ENCODE measurements at regions not wholly inside any gene's neighbourhood (a gene's known extent, or its start where the extent isn't known, plus 50 kb on each side); places are given as distances from the start of the nearest gene placed in this dataset.

GRCh38 chrX:110408949-110409588 is 50.4 kb downstream of the RTL9 start:
- Histone ChIP-seq H3K27ac (ENCODE audit: insufficient read depth, low read length) (no peak overlapping the region), H3K79me2 (ENCODE audit: control insufficient read depth, insufficient read depth, low read length) (no peaks in the 10 kb centered on the region), H3K9ac (ENCODE audit: insufficient read depth, low read length) (no peak overlapping the region), H3K36me3 (ENCODE audit: control insufficient read depth, insufficient read depth, low read length) (no peaks in the 10 kb centered on the region), H3K4me3 (replicated peaks in 1 of 4; ENCODE audit: control extremely low read depth in 1 of 4, insufficient read depth in 1 of 4, low read depth in 3 of 4, low read length in 4 of 4) (no peak overlapping the region), H3K4me1 (ENCODE audit: control insufficient read depth, extremely low read depth, insufficient read depth, low read length) (peaks cover 3% of the 10 kb centered on the region), H3K27me3 (ENCODE audit: control insufficient read depth, insufficient read depth, low read length) (no peaks in the 10 kb centered on the region), H4K20me1 (ENCODE audit: control insufficient read depth, extremely low read depth, insufficient read depth, low read length) (no peaks in the 10 kb centered on the region), H3K4me2 (ENCODE audit: extremely low read depth, insufficient read depth, low read length) (no peak overlapping the region), H3K9me3 (ENCODE audit: control insufficient read depth, insufficient read depth, low read depth, low read length) (no peaks in the 10 kb centered on the region), H2AFZ (ENCODE audit: low read length) (no peak overlapping the region)
- no peak for TF ChIP-seq CTCF (conservative IDR thresholded peaks at IDR 0.05 in 1 of 2, IDR thresholded peaks at IDR 0.05 in 1 of 2; ENCODE audit: low read depth in 1 of 2, low read length in 2 of 2)
- TF ChIP-seq EZH2 (IDR thresholded peaks at IDR 0.05; ENCODE audit: low read length, missing control alignments) = no peak
- peak in 1 of 2 donors; percentile 45 for DNase-seq (ENCODE audit: low read depth in 2 of 2)

GRCh38 chrX:110409925-110410324 is 51.3 kb downstream of the RTL9 start:
- peak; percentile 48 to 64 for DNase-seq (ENCODE audit: low read depth in 2 of 2)

GRCh38 chrX:110410603-110411002 is 52.0 kb downstream of the RTL9 start:
- H3K36me3 ChIP-seq (ENCODE audit: control insufficient read depth, insufficient read depth, low read length) = no peaks in the 10 kb centered on the region
- H3K4me2 ChIP-seq (ENCODE audit: extremely low read depth, insufficient read depth, low read length) = no peak overlapping the region
- H3K27ac ChIP-seq (ENCODE audit: insufficient read depth, low read length) = no peak overlapping the region
- no peak for TF ChIP-seq EZH2 (IDR thresholded peaks at IDR 0.05; ENCODE audit: low read length, missing control alignments)
- TF ChIP-seq CTCF (conservative IDR thresholded peaks at IDR 0.05 in 1 of 2, IDR thresholded peaks at IDR 0.05 in 1 of 2; ENCODE audit: low read depth in 1 of 2, low read length in 2 of 2) = no peak
- H3K4me1 ChIP-seq (ENCODE audit: control insufficient read depth, extremely low read depth, insufficient read depth, low read length) = peaks cover 9% of the 10 kb centered on the region
- no peak overlapping the region for H2AFZ ChIP-seq (ENCODE audit: low read length)
- H3K4me3 ChIP-seq (replicated peaks in 1 of 4; ENCODE audit: control extremely low read depth in 1 of 4, insufficient read depth in 1 of 4, low read depth in 3 of 4, low read length in 4 of 4) = no peak overlapping the region
- no peaks in the 10 kb centered on the region for H4K20me1 ChIP-seq (ENCODE audit: control insufficient read depth, extremely low read depth, insufficient read depth, low read length)
- H3K79me2 ChIP-seq (ENCODE audit: control insufficient read depth, insufficient read depth, low read length) = no peaks in the 10 kb centered on the region
- no peak overlapping the region for H3K9ac ChIP-seq (ENCODE audit: insufficient read depth, low read length)
- H3K27me3 ChIP-seq (ENCODE audit: control insufficient read depth, insufficient read depth, low read length) = no peaks in the 10 kb centered on the region
- DNase-seq (ENCODE audit: low read depth in 2 of 2) = no peak
- no peaks in the 10 kb centered on the region for H3K9me3 ChIP-seq (ENCODE audit: control insufficient read depth, insufficient read depth, low read depth, low read length)

More at GRCh38 chrX:110409925-110410324, 51.3 kb downstream of the RTL9 start:
- Histone ChIP-seq H3K27me3 (ENCODE audit: control insufficient read depth, insufficient read depth, low read length) (no peaks in the 10 kb centered on the region), H3K4me2 (ENCODE audit: extremely low read depth, insufficient read depth, low read length) (no peak overlapping the region), H3K36me3 (ENCODE audit: control insufficient read depth, insufficient read depth, low read length) (no peaks in the 10 kb centered on the region), H3K4me3 (replicated peaks in 1 of 4; ENCODE audit: control extremely low read depth in 1 of 4, insufficient read depth in 1 of 4, low read depth in 3 of 4, low read length in 4 of 4) (no peak overlapping the region), H3K79me2 (ENCODE audit: control insufficient read depth, insufficient read depth, low read length) (no peaks in the 10 kb centered on the region), H2AFZ (ENCODE audit: low read length) (no peak overlapping the region), H3K27ac (ENCODE audit: insufficient read depth, low read length) (peak overlapping the region; percentile 12), H3K4me1 (ENCODE audit: control insufficient read depth, extremely low read depth, insufficient read depth, low read length) (peaks cover 9% of the 10 kb centered on the region), H3K9me3 (ENCODE audit: control insufficient read depth, insufficient read depth, low read depth, low read length) (no peaks in the 10 kb centered on the region), H3K9ac (ENCODE audit: insufficient read depth, low read length) (no peak overlapping the region), H4K20me1 (ENCODE audit: control insufficient read depth, extremely low read depth, insufficient read depth, low read length) (no peaks in the 10 kb centered on the region)
- TF ChIP-seq CTCF (conservative IDR thresholded peaks at IDR 0.05 in 1 of 2, IDR thresholded peaks at IDR 0.05 in 1 of 2; ENCODE audit: low read depth in 1 of 2, low read length in 2 of 2) = no peak

Measured in fibroblast of lung (primary cell).